HepG2 (cell line): ENCODE measurements at regions not wholly inside any gene's neighbourhood (a gene's known extent, or its start where the extent isn't known, plus 50 kb on each side); places are given as distances from the start of the nearest gene placed in this dataset.

Source experiments
- CTCF ChIP-seq: sonication (generic); formaldehyde crosslinking; IDR thresholded peaks from 2 replicates; pipeline ENCODE4 v1.5.0; 2020; ENCODE audit warnings: mild to moderate bottlenecking, missing genetic modification reagents, moderate library complexity
- HDAC1 ChIP-seq: sonication (generic); formaldehyde crosslinking; IDR thresholded peaks from 2 replicates; pipeline ENCODE4 v1.5.1; 2020; ENCODE audit warnings: mild to moderate bottlenecking, missing genetic modification reagents
- KLF13 ChIP-seq: sonication (generic); formaldehyde crosslinking; IDR thresholded peaks from 2 replicates; pipeline ENCODE4 v1.4.0; 2020; ENCODE audit warnings: mild to moderate bottlenecking, missing genetic modification reagents
- RAD21 ChIP-seq: fragments of 450-650 bp; formaldehyde crosslinking; IDR thresholded peaks from 2 replicates; pipeline ENCODE4 v1.5.0; 2020; ENCODE audit warnings: mild to moderate bottlenecking
- REST ChIP-seq, 2 experiments: IDR thresholded peaks; 2 replicates each; pipeline ENCODE4 v1.6.1; 2011 to 2012; ENCODE audit warnings: low read length in 2 of 2, borderline replicate concordance in 1 of 2, low read depth in 1 of 2, mild to moderate bottlenecking in 1 of 2, moderate library complexity in 1 of 2
- SP1 ChIP-seq, 2 experiments: fragments of 450-650 bp in 1 of 2; sonication (generic) in 1 of 2; formaldehyde crosslinking in 1 of 2; IDR thresholded peaks; 2 replicates each; pipeline versions ENCODE4 v1.4.0 to v1.6.1; 2016 to 2020; ENCODE audit warnings: missing genetic modification reagents in 1 of 2
- STAG1 ChIP-seq: sonication (generic); formaldehyde crosslinking; IDR thresholded peaks from 2 replicates; pipeline ENCODE4 v1.4.0; 2020; ENCODE audit warnings: missing genetic modification reagents
- ZNF281 ChIP-seq: sonication (generic); formaldehyde crosslinking; IDR thresholded peaks from 2 replicates; pipeline ENCODE4 v1.4.0; 2020; ENCODE audit warnings: missing genetic modification reagents, borderline replicate concordance
- ZNF556 ChIP-seq: sonication (generic); formaldehyde crosslinking; IDR thresholded peaks from 2 replicates; pipeline ENCODE4 v1.4.0; 2020; ENCODE audit warnings: mild to moderate bottlenecking, missing genetic modification reagents, borderline replicate concordance
- ZNF562 ChIP-seq: sonication (generic); formaldehyde crosslinking; IDR thresholded peaks from 2 replicates; pipeline ENCODE4 v1.8.0; 2022; ENCODE audit warnings: missing genetic modification reagents, borderline replicate concordance
- ZNF766 ChIP-seq: sonication (generic); formaldehyde crosslinking; IDR thresholded peaks from 2 replicates; pipeline ENCODE4 v1.5.0; 2020; ENCODE audit warnings: missing genetic modification reagents, borderline replicate concordance
- TF ChIP-seq, protein P1 (sequence below): sonication (generic); formaldehyde crosslinking; IDR thresholded peaks from 2 replicates; pipeline ENCODE4 v1.5.0; 2020; ENCODE audit warnings: missing genetic modification reagents

GRCh38 chr2:43077876-43078275 is 148.5 kb downstream of the ZFP36L2 start:
- TF ChIP-seq ZNF562 (CRISPR knock-in tag) (no peak), CTCF (no peak), REST (IDR thresholded peaks at IDR 0.05; ENCODE audit: borderline replicate concordance in 1 of 2, low read depth in 1 of 2, low read length in 2 of 2) (no peak), ZNF281 (CRISPR knock-in tag) (no peak), KLF13 (CRISPR knock-in tag) (no peak), RAD21 (CRISPR knock-in tag) (no peak), SP1 (IDR thresholded peaks at IDR 0.05) (no peak), SP1 (CRISPR knock-in tag; IDR thresholded peaks at IDR 0.05) (no peak), ZNF556 (CRISPR knock-in tag) (no peak), HDAC1 (CRISPR knock-in tag) (no peak), STAG1 (CRISPR knock-in tag) (no peak), ZNF766 (CRISPR knock-in tag) (no peak)
- TF ChIP-seq, protein P1, sequence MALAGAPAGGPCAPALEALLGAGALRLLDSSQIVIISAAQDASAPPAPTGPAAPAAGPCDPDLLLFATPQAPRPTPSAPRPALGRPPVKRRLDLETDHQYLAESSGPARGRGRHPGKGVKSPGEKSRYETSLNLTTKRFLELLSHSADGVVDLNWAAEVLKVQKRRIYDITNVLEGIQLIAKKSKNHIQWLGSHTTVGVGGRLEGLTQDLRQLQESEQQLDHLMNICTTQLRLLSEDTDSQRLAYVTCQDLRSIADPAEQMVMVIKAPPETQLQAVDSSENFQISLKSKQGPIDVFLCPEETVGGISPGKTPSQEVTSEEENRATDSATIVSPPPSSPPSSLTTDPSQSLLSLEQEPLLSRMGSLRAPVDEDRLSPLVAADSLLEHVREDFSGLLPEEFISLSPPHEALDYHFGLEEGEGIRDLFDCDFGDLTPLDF: no peak
